Colonic mucosa (tissue), 4 donors: ENCODE measurements at regions not wholly inside any gene's neighbourhood (a gene's known extent, or its start where the extent isn't known, plus 50 kb on each side); places are given as distances from the start of the nearest gene placed in this dataset.

Source experiments
- DNase-seq: peaks from one replicate; pipeline ENCODE4 v3.0.0-alpha.2; 2020
- H3K27ac ChIP-seq: fragments of 200-600 bp; one replicate; pipeline ENCODE4 v1.8.0; 2021
- H3K27me3 ChIP-seq: fragments of 200-600 bp; one replicate; pipeline ENCODE4 v1.8.0; 2021
- H3K36me3 ChIP-seq: fragments of 200-600 bp; one replicate; pipeline ENCODE4 v1.8.0; 2021
- H3K4me1 ChIP-seq: fragments of 200-600 bp; one replicate; pipeline ENCODE4 v1.8.0; 2021; ENCODE audit warnings: mild to moderate bottlenecking
- H3K4me3 ChIP-seq: fragments of 200-600 bp; one replicate; pipeline ENCODE4 v1.8.0; 2021
- H3K9ac ChIP-seq, 2 donors: one replicate each; pipeline ENCODE4 v1.7.0; 2013; ENCODE audit warnings: control low read depth in 2 of 2, low read depth in 2 of 2, low read length in 2 of 2
- H3K9me3 ChIP-seq: fragments of 200-600 bp; one replicate; pipeline ENCODE4 v1.8.0; 2021
- CTCF ChIP-seq: fragments of 200-600 bp; IDR thresholded peaks from one replicate; pipeline ENCODE4 v1.8.0; 2022; ENCODE audit warnings: antibody characterized with exemption, mild to moderate bottlenecking
- intact Hi-C: fragments of 100-400 bp; cut with DNase I; formaldehyde crosslinking; loops from one replicate; pipeline ENCODE4 v1.14.1; 2022
- donor health status: healthy.
- donor health status: DM: no; HTN: no; CAD: no.
- donor health status: DM: no; HTN: no; CAD: no.

- Histone ChIP-seq H3K4me1 (no peaks in the 10 kb centered on the region), H3K27ac (no peak overlapping the region), H3K9me3 (no peaks in the 10 kb centered on the region), H3K36me3 (no peaks in the 10 kb centered on the region), H3K4me3 (no peak overlapping the region), H3K9ac (no peak overlapping the region), H3K27me3 (no peaks in the 10 kb centered on the region)
- intact Hi-C loops = no loop called here
- TF ChIP-seq CTCF = no peak
- no peak for DNase-seq
Observed at GRCh38 chr15:39108021-39108420, 472.9 kb upstream of the THBS1 start.

GRCh38 chr15:39110336-39110735, 470.5 kb upstream of the THBS1 start:
- H3K36me3 ChIP-seq = no peaks in the 10 kb centered on the region
- no peaks in the 10 kb centered on the region for H3K27me3 ChIP-seq
- no peak overlapping the region for H3K27ac ChIP-seq
- no peak overlapping the region for H3K4me3 ChIP-seq
- TF ChIP-seq CTCF = no peak
- no peaks in the 10 kb centered on the region for H3K4me1 ChIP-seq
- H3K9ac ChIP-seq = no peak overlapping the region
- no peaks in the 10 kb centered on the region for H3K9me3 ChIP-seq
- intact Hi-C loops = no loop called here
- no peak for DNase-seq

- no peak overlapping the region for H3K27ac ChIP-seq
- intact Hi-C loops = no loop called here
- H3K9ac ChIP-seq = no peak overlapping the region
- H3K4me3 ChIP-seq = no peak overlapping the region
- H3K27me3 ChIP-seq = no peaks in the 10 kb centered on the region
- TF ChIP-seq CTCF = no peak
- DNase-seq = no peak
- no peaks in the 10 kb centered on the region for H3K36me3 ChIP-seq
- H3K4me1 ChIP-seq = no peaks in the 10 kb centered on the region
- no peaks in the 10 kb centered on the region for H3K9me3 ChIP-seq
Observed at GRCh38 chr15:39110746-39111145, 470.1 kb upstream of the THBS1 start.

GRCh38 chr15:39113741-39114140, 467.1 kb upstream of the THBS1 start:
- Histone ChIP-seq H3K9me3 (no peaks in the 10 kb centered on the region), H3K4me3 (no peak overlapping the region), H3K27me3 (no peaks in the 10 kb centered on the region), H3K36me3 (no peaks in the 10 kb centered on the region), H3K27ac (no peak overlapping the region), H3K4me1 (no peaks in the 10 kb centered on the region), H3K9ac (no peak overlapping the region)
- intact Hi-C loops = no loop called here
- TF ChIP-seq CTCF = no peak
- no peak for DNase-seq

GRCh38 chr15:39114690-39115378, 466.0 kb upstream of the THBS1 start:
- TF ChIP-seq CTCF = no peak
- no peaks in the 10 kb centered on the region for H3K9me3 ChIP-seq
- no peak overlapping the region for H3K27ac ChIP-seq
- no peaks in the 10 kb centered on the region for H3K27me3 ChIP-seq
- no peak overlapping the region for H3K9ac ChIP-seq
- intact Hi-C loops = no loop called here
- no peaks in the 10 kb centered on the region for H3K4me1 ChIP-seq
- no peak overlapping the region for H3K4me3 ChIP-seq
- DNase-seq = no peak
- no peaks in the 10 kb centered on the region for H3K36me3 ChIP-seq
